ENCODE measurements at regions not wholly inside any gene's neighbourhood (a gene's known extent, or its start where the extent isn't known, plus 50 kb on each side); places are given as distances from the start of the nearest gene placed in this dataset.
A peak's percentile ranks its signal among the peaks of the same experiment; 100 is the strongest.

DNA sequence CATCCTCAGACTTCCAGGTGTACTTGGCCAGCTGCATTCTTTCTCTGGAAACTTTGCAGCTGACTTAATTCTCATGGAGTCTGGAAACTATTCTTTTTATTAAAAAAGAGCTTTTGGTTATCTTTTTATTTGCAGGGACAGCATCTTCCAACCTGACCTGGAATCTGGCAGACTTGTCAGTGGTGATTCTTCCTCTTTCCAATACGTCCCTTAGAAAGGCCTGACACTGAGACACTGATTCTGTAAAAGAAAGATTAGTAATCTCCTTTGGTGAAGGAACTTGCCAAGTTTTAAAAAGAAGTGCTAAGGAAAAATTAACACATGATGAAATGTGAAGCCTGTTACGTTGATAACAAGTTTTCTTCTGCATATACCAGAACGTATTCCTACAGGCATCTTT lies 440.9 kb upstream of the RAG2 start:
- intact Hi-C loops (cut with DNase I) = no loop called here
- no peak for DNase-seq
- no peak overlapping the region for H3K27ac ChIP-seq (ENCODE audit: low read length)
- no peaks in the 10 kb centered on the region for H3K9me3 ChIP-seq (ENCODE audit: control insufficient read depth, low read length)
- no peak for ATAC-seq
- H3K27me3 ChIP-seq (ENCODE audit: control insufficient read depth, insufficient read depth) = no peaks in the 10 kb centered on the region
- no peak overlapping the region for H3K4me3 ChIP-seq (ENCODE audit: low read length)
- 23% methylated on average over 3 of the region's 3 CpGs for WGBS
- no peaks in the 10 kb centered on the region for H3K4me1 ChIP-seq (ENCODE audit: control insufficient read depth, insufficient read depth, low read length)

DNA sequence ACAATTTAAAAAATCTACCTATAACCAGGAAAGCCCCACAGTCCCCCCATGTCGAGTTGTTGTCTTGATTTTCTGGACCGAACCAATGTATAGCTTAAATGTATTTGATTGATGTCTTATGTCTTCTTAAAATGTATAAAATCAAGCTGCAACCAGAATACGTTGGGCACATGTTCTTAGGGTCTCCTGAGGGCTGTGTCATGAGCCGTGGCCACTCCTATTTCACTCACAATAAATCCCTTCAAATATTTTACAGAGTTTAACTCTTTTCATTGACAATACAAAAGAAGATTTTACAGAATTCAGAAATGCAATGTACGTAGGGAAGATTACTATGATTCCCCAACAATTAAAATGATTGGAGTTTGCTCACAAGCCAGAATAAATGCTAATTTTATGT lies 428.7 kb upstream of the RAG2 start:
- no peaks in the 10 kb centered on the region for H3K27me3 ChIP-seq (ENCODE audit: control insufficient read depth, insufficient read depth)
- H3K4me1 ChIP-seq (ENCODE audit: control insufficient read depth, insufficient read depth, low read length) = no peaks in the 10 kb centered on the region
- H3K4me3 ChIP-seq (ENCODE audit: low read length) = no peak overlapping the region
- H3K27ac ChIP-seq (ENCODE audit: low read length) = no peak overlapping the region
- no peaks in the 10 kb centered on the region for H3K9me3 ChIP-seq (ENCODE audit: control insufficient read depth, low read length)
- no peak for ATAC-seq
- WGBS = 72% methylated on average over 5 of the region's 5 CpGs
- DNase-seq = no peak
- intact Hi-C loops (cut with DNase I) = no loop called here

DNA sequence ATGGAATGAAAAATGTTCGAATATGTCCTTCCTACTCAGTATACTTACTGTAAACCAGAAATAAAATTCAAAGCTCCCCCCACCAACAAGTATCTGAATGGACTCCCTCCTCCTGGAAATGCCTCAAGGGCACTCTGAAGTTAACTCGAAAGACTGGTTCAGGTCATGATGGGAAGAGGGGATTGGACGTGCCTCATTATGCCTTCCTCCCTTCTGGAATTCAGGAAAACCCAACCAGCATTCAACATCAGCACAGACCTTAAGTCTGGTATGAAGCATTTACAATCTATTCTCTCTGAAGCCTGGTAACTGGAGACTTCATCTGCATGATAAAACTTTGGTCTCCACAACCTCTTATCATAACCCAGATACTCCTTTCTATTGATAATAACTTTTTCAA lies 428.3 kb upstream of the RAG2 start:
- ATAC-seq = no peak
- H3K27ac ChIP-seq (ENCODE audit: low read length) = no peak overlapping the region
- WGBS = 45% methylated on average over 3 of the region's 3 CpGs
- intact Hi-C loops (cut with DNase I) = no loop called here
- no peaks in the 10 kb centered on the region for H3K4me1 ChIP-seq (ENCODE audit: control insufficient read depth, insufficient read depth, low read length)
- H3K27me3 ChIP-seq (ENCODE audit: control insufficient read depth, insufficient read depth) = no peaks in the 10 kb centered on the region
- H3K9me3 ChIP-seq (ENCODE audit: control insufficient read depth, low read length) = no peaks in the 10 kb centered on the region
- DNase-seq = no peak
- no peak overlapping the region for H3K4me3 ChIP-seq (ENCODE audit: low read length)

DNA sequence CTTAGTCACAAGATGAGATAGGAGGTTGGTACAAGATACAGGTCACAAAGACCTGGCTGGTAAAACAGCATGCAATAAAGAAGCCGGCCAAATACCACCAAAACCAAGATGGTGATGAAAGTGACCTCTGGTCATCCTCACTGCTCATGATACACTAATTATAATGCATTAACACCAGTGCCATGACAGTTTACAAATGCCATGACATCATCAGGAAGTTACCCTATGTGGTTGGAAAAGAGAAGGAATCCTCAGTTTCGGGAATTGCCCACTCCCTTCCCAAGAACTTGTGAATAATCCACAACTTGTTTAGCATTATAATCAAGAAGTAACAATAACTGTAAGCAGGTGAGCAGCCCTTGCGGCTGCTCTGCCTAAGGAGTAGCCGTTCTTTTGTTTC lies 408.5 kb upstream of the RAG2 start:
- WGBS = 91% methylated on average over 4 of the region's 4 CpGs
- Histone ChIP-seq H3K27me3 (ENCODE audit: control insufficient read depth, insufficient read depth) (no peaks in the 10 kb centered on the region), H3K4me3 (ENCODE audit: low read length) (no peak overlapping the region), H3K9me3 (ENCODE audit: control insufficient read depth, low read length) (no peaks in the 10 kb centered on the region), H3K27ac (ENCODE audit: low read length) (no peak overlapping the region), H3K4me1 (ENCODE audit: control insufficient read depth, insufficient read depth, low read length) (no peaks in the 10 kb centered on the region)
- DNase-seq (no peak), ATAC-seq (no peak)
- intact Hi-C loops (cut with DNase I) = no loop called here

DNA sequence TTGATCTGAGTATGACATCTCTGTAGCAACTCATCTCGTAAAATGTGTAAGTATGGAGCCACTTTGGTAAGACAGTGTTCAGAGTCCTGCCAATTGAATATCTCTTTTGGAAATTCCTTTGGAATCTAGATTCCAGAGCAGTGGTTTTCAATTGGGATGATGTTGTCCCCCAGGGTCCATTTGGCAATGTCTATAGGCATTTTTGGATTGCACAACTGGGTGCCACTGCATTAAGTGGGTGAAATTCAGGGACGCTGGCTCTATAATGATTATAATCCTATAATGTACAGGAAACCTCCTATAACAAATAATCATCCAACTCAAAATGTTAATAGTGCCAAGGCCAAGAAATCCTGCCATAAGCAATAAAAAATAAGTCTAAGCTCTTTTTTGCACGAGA lies 404.8 kb upstream of the RAG2 start:
- Histone ChIP-seq H3K27ac (ENCODE audit: low read length) (no peak overlapping the region), H3K9me3 (ENCODE audit: control insufficient read depth, low read length) (no peaks in the 10 kb centered on the region), H3K4me1 (ENCODE audit: control insufficient read depth, insufficient read depth, low read length) (no peaks in the 10 kb centered on the region), H3K27me3 (ENCODE audit: control insufficient read depth, insufficient read depth) (no peaks in the 10 kb centered on the region), H3K4me3 (ENCODE audit: low read length) (no peak overlapping the region)
- DNase-seq (no peak), ATAC-seq (no peak)
- WGBS = 65% methylated on average over 3 of the region's 3 CpGs
- intact Hi-C loops (cut with DNase I) = no loop called here

DNA sequence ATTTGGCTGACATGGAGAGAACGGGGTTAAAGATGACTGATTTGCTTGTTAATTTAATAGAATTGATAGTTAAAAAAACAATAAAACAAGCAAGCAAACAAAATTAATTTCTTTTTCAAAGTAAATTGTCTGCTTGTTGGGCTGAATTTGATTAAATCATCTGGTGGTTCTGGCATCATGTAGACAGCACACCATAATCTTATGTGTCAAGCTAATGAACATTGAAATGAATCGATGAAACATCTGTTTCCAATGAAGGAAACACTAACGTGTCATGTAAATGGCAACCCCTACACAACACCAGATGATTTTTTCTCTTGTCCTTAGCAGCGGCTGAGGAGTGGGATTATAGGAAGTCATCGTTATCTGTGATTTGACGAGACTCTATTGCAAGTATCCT lies 399.6 kb upstream of the RAG2 start:
- 65% methylated on average over 6 of the region's 6 CpGs for WGBS
- DNase-seq (no peak), ATAC-seq (no peak)
- H3K9me3 ChIP-seq (ENCODE audit: control insufficient read depth, low read length) = no peaks in the 10 kb centered on the region
- no peak overlapping the region for H3K27ac ChIP-seq (ENCODE audit: low read length)
- H3K4me1 ChIP-seq (ENCODE audit: control insufficient read depth, insufficient read depth, low read length) = no peaks in the 10 kb centered on the region
- H3K27me3 ChIP-seq (ENCODE audit: control insufficient read depth, insufficient read depth) = no peaks in the 10 kb centered on the region
- intact Hi-C loops (cut with DNase I) = no loop called here
- H3K4me3 ChIP-seq (ENCODE audit: low read length) = no peak overlapping the region

DNA sequence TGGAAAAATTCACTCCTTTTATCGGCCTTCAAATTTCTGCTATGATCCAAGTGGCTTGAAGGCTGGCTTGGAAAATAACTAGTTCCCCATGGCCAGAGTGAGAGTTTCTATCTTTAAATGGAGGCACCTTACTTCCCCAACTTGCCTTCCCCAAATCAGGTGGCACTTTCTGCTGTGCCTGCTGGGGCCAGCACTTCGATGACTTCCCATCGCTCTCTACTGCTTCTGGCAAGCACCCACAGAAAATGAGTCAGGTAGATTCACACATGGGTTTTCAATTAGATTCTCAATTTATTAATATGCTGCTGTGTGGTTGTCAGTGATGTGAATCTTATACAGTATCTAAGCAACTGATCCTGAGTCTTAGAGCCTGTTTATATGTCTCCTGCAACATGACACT lies 398.8 kb upstream of the RAG2 start:
- H3K9me3 ChIP-seq (ENCODE audit: control insufficient read depth, low read length) = no peaks in the 10 kb centered on the region
- WGBS = 94% methylated on average over 3 of the region's 3 CpGs
- no peaks in the 10 kb centered on the region for H3K27me3 ChIP-seq (ENCODE audit: control insufficient read depth, insufficient read depth)
- H3K4me1 ChIP-seq (ENCODE audit: control insufficient read depth, insufficient read depth, low read length) = no peaks in the 10 kb centered on the region
- H3K27ac ChIP-seq (ENCODE audit: low read length) = no peak overlapping the region
- ATAC-seq (no peak), DNase-seq (no peak)
- intact Hi-C loops (cut with DNase I) = no loop called here
- H3K4me3 ChIP-seq (ENCODE audit: low read length) = no peak overlapping the region

DNA sequence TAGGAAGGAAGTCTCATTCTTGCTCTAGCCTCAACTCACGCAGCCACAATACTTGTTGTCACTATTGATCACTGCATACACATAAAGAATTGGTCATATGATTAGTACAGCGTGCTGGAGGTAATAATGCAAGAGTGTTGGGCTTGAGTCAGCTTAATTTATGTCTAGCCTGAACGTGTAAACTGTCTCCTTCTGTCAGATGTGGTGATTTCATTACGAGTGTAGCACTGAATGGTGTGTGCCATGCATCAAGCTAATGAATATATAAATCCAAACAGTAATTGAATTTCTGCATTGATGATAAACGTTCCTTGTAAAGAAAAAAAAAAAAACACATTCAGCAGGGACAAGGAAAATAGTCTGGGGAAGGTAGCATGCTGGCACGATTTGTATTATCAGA lies 396.2 kb upstream of the RAG2 start:
- WGBS = 68% methylated on average over 6 of the region's 6 CpGs
- Histone ChIP-seq H3K4me3 (ENCODE audit: low read length) (no peak overlapping the region), H3K27me3 (ENCODE audit: control insufficient read depth, insufficient read depth) (no peaks in the 10 kb centered on the region), H3K9me3 (ENCODE audit: control insufficient read depth, low read length) (no peaks in the 10 kb centered on the region), H3K4me1 (ENCODE audit: control insufficient read depth, insufficient read depth, low read length) (no peaks in the 10 kb centered on the region), H3K27ac (ENCODE audit: low read length) (no peak overlapping the region)
- DNase-seq = no peak
- no peak for ATAC-seq
- intact Hi-C loops (cut with DNase I) = no loop called here

DNA sequence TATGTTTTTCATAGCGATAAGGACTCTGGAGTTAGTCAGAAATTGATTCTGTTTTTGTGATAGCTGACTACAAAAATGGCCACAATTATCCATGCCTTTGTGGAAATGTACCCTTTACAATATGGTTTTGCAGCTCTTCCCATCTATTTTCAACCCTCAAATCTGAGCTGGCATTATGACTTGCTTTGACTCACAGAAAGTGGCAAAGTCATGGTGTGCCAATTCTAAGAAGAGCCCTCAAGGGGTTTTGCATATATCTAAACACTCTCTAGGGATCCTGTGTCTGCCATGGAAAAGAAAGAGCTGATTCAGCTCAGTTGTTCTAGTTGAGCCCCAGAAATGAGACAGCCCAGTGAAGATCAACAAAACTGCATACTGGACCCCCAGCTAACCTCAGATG lies 390.5 kb upstream of the RAG2 start:
- no peaks in the 10 kb centered on the region for H3K4me1 ChIP-seq (ENCODE audit: control insufficient read depth, insufficient read depth, low read length)
- no peak overlapping the region for H3K4me3 ChIP-seq (ENCODE audit: low read length)
- 84% methylated on average over 1 of the region's 1 CpG for WGBS
- intact Hi-C loops (cut with DNase I) = no loop called here
- no peaks in the 10 kb centered on the region for H3K9me3 ChIP-seq (ENCODE audit: control insufficient read depth, low read length)
- H3K27ac ChIP-seq (ENCODE audit: low read length) = no peak overlapping the region
- no peak for ATAC-seq
- no peak for DNase-seq
- no peaks in the 10 kb centered on the region for H3K27me3 ChIP-seq (ENCODE audit: control insufficient read depth, insufficient read depth)

DNA sequence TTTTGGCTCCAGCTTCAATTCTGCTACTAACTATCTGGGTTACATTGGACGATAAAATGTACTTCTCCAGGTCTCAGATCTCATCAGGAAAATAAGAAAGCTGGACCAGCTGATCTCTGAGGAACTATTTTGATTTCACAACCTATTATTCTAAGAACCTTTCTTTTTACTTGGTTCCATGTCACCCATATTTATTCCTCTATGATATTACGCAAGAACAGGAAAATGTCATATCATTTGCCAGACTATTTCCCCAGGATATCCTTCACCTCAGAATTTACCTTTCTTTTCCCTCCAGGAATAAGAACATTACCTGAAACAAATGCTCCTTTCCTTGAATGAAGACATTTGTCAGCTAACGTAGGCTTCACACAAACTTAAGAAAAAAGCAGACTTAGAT lies 387.5 kb upstream of the RAG2 start:
- no peak overlapping the region for H3K27ac ChIP-seq (ENCODE audit: low read length)
- DNase-seq (no peak), ATAC-seq (no peak)
- no peaks in the 10 kb centered on the region for H3K27me3 ChIP-seq (ENCODE audit: control insufficient read depth, insufficient read depth)
- WGBS = 79% methylated on average over 3 of the region's 3 CpGs
- H3K4me1 ChIP-seq (ENCODE audit: control insufficient read depth, insufficient read depth, low read length) = no peaks in the 10 kb centered on the region
- no peaks in the 10 kb centered on the region for H3K9me3 ChIP-seq (ENCODE audit: control insufficient read depth, low read length)
- no peak overlapping the region for H3K4me3 ChIP-seq (ENCODE audit: low read length)
- intact Hi-C loops (cut with DNase I) = no loop called here

DNA sequence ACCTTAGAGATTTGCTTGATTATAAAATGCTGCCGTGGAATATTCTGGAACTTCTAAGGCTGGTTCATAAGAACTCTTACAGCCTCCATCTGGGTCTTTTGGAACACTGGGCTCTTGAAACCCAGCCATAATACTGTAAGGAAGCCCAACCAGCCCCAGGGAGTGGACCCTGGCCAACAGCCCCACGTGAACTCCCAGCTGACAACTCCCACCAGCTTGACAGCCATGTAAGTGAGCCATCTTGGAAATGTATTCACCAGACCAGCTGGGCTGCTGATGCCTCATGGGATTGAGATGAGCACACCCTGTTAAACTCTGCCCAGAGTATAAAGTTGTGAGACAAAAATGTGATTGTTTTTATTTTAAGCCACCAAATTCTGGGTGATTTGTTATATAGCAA lies 378.7 kb upstream of the RAG2 start:
- Histone ChIP-seq H3K9me3 (ENCODE audit: control insufficient read depth, low read length) (no peaks in the 10 kb centered on the region), H3K4me1 (ENCODE audit: control insufficient read depth, insufficient read depth, low read length) (no peaks in the 10 kb centered on the region), H3K27me3 (ENCODE audit: control insufficient read depth, insufficient read depth) (no peaks in the 10 kb centered on the region), H3K27ac (ENCODE audit: low read length) (no peak overlapping the region), H3K4me3 (ENCODE audit: low read length) (no peak overlapping the region)
- intact Hi-C loops (cut with DNase I) = no loop called here
- DNase-seq (peak; percentile 25 to 75 (median 72)), ATAC-seq (peak; percentile 55 to 57)
- WGBS = 46% methylated on average over 2 of the region's 2 CpGs

DNA sequence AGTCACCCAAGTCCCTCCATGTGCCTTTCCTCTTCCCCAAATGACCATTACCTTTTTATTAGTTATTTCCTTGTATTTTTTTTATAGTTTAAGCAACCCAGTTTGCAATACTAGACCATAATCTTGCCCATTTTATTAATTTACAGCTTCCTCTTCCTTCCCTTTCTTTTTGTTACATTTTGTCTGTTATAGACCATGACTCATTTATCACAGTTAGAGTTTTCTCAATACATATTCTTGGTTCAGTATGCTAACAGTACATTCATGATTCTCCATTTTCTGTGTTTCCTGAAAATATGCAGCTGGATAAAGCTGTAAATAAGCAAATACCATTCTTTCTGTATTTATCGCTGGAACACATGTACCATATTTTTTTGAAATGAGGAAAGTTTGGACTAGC lies 376.7 kb upstream of the RAG2 start:
- no peak for ATAC-seq
- no peak for DNase-seq
- intact Hi-C loops (cut with DNase I) = no loop called here
- WGBS = 93% methylated on average over 1 of the region's 1 CpG
- H3K4me3 ChIP-seq (ENCODE audit: low read length) = no peak overlapping the region
- no peaks in the 10 kb centered on the region for H3K4me1 ChIP-seq (ENCODE audit: control insufficient read depth, insufficient read depth, low read length)
- no peaks in the 10 kb centered on the region for H3K27me3 ChIP-seq (ENCODE audit: control insufficient read depth, insufficient read depth)
- H3K27ac ChIP-seq (ENCODE audit: low read length) = no peak overlapping the region
- H3K9me3 ChIP-seq (ENCODE audit: control insufficient read depth, low read length) = no peaks in the 10 kb centered on the region
